GM23248 (cell line): ENCODE measurements at regions not wholly inside any gene's neighbourhood (a gene's known extent, or its start where the extent isn't known, plus 50 kb on each side); places are given as distances from the start of the nearest gene placed in this dataset.

ENCODE experiments used
- EZH2 ChIP-seq: fragments of 200-600 bp; sonication (generic); IDR thresholded peaks from 2 replicates; pipeline ENCODE4 v1.6.1; 2018; ENCODE audit warnings: antibody characterized with exemption, mild to moderate bottlenecking; ENCODE audit not compliant: insufficient read depth, poor library complexity, severe bottlenecking
- EZH2phosphoT487 ChIP-seq: fragments of 200-600 bp; sonication (generic); IDR thresholded peaks from 2 replicates; pipeline ENCODE4 v1.6.1; 2018; ENCODE audit warnings: antibody characterized with exemption, moderate library complexity, mild to moderate bottlenecking, low read depth; ENCODE audit not compliant: insufficient read depth

DNA sequence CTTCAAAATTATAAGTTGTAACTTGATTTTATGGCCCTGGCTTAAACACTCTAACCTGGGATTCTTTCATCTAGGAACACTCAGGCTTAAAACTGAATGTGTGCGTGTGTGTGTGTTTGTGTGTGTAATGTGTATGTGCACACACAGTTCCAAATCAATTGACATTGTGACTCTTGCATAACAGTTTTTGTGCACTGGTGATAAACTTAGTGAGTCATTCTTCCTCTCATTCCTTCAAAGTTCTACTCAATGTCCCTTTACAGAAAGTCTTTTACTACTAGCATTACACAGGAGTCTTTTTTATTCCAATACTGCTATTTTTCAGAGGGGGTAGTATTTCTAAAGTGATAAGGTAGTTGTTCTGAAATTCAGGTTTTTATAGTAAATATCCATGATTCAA is 943.6 kb downstream of the KCNT2 start:
- TF ChIP-seq EZH2 (no peak), EZH2phosphoT487 (no peak)
